ENCODE measurements at regions not wholly inside any gene's neighbourhood (a gene's known extent, or its start where the extent isn't known, plus 50 kb on each side); places are given as distances from the start of the nearest gene placed in this dataset.

DNA sequence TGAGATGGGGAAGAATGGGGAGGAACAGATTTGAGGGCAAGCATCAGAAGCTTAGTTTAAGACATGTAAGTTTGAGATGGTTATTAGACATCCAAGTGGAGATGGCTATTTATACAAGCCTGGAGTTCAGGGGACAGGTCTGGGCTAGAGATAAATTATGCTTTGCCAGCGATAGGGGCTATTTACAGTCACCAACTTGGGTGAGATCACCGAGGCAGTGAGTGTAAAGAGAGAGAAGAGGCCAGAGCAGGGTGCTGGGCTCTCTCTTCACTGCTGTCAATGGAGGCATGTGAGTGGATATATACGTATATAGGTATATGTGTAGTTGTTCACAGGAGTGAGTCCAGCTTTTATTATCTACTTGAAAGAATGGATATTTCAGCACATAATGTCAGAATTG, 81.0 kb downstream of the QPCT start:
- H3K36me3 Mint-ChIP-seq (ENCODE audit: low read depth) = 0 out of 2 replicates have a peak, but pooled peaks cover 8% of the 10 kb centered on the region
- H3K9me3 Mint-ChIP-seq = peaks cover 7% of the 10 kb centered on the region; the same call in 1 of the 2 replicates
- no peak overlapping the region for H3K27ac Mint-ChIP-seq
- H3K27me3 Mint-ChIP-seq (ENCODE audit: insufficient read depth) = peaks cover 20% of the 10 kb centered on the region
- no peaks in the 10 kb centered on the region for H3K4me1 Mint-ChIP-seq (ENCODE audit: low read depth)
- H3K4me3 Mint-ChIP-seq = no peak overlapping the region
- DNase-seq = no peak
- TF ChIP-seq CTCF (IDR thresholded peaks at IDR 0.05) = no peak

GRCh38 chr2:37427241-37427640, 82.8 kb downstream of the QPCT start:
- Mint-ChIP-seq H3K9me3 (peaks cover 7% of the 10 kb centered on the region; the same call in 1 of the 2 replicates), H3K27ac (no peak overlapping the region), H3K27me3 (ENCODE audit: insufficient read depth) (peaks cover 21% of the 10 kb centered on the region), H3K36me3 (ENCODE audit: low read depth) (0 out of 2 replicates have a peak, but pooled peaks cover 13% of the 10 kb centered on the region), H3K4me1 (ENCODE audit: low read depth) (no peaks in the 10 kb centered on the region), H3K4me3 (no peak overlapping the region)
- no peak for TF ChIP-seq CTCF (IDR thresholded peaks at IDR 0.05)
- no peak for DNase-seq

DNA sequence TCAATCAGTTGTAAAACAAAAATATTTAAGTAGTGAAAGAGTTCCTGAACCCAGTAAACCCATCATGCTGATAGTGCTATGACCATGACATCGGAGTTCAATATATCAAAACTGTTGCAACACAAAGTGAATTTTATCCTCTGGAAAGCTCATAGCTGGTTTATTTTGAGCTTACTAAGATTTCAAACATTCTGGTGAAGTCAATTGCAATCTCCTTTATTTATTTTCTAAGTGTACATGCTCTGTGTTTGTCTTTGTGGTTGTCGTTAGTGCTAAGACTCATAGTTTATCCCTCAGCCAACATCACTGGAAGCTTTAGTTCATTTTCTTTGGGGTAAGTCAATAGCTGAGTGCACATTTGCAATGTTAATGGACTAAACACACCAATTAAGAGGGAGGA, 91.9 kb downstream of the QPCT start:
- H3K27ac Mint-ChIP-seq = no peak overlapping the region
- H3K27me3 Mint-ChIP-seq (ENCODE audit: insufficient read depth) = peaks cover 6% of the 10 kb centered on the region; the same call in 1 of the 2 replicates
- no peaks in the 10 kb centered on the region; the same call in 1 of the 2 replicates for H3K9me3 Mint-ChIP-seq
- peaks cover 12% of the 10 kb centered on the region; the same call in 1 of the 2 replicates for H3K36me3 Mint-ChIP-seq (ENCODE audit: low read depth)
- no peak for TF ChIP-seq CTCF (IDR thresholded peaks at IDR 0.05)
- H3K4me1 Mint-ChIP-seq (ENCODE audit: low read depth) = 0 out of 2 replicates have a peak, but pooled peaks cover 5% of the 10 kb centered on the region
- H3K4me3 Mint-ChIP-seq = no peak overlapping the region
- no peak for DNase-seq

GRCh38 chr2:37439131-37439642, 94.8 kb downstream of the QPCT start:
- Mint-ChIP-seq H3K27ac (no peak overlapping the region), H3K4me3 (no peak overlapping the region), H3K4me1 (ENCODE audit: low read depth) (0 out of 2 replicates have a peak, but pooled peaks cover 5% of the 10 kb centered on the region), H3K27me3 (ENCODE audit: insufficient read depth) (peaks cover 11% of the 10 kb centered on the region), H3K9me3 (no peaks in the 10 kb centered on the region; the same call in 1 of the 2 replicates), H3K36me3 (ENCODE audit: low read depth) (peaks cover 7% of the 10 kb centered on the region)
- no peak for DNase-seq
- TF ChIP-seq CTCF (IDR thresholded peaks at IDR 0.05) = no peak

- H3K36me3 Mint-ChIP-seq (ENCODE audit: low read depth) = peaks cover 5% of the 10 kb centered on the region; the same call in 1 of the 2 replicates
- 0 out of 2 replicates have a peak, but pooled peaks cover 5% of the 10 kb centered on the region for H3K4me1 Mint-ChIP-seq (ENCODE audit: low read depth)
- H3K27ac Mint-ChIP-seq = no peak overlapping the region
- no peak for DNase-seq
- TF ChIP-seq CTCF (IDR thresholded peaks at IDR 0.05) = no peak
- H3K4me3 Mint-ChIP-seq = no peak overlapping the region
- peaks cover 7% of the 10 kb centered on the region for H3K27me3 Mint-ChIP-seq (ENCODE audit: insufficient read depth)
- no peaks in the 10 kb centered on the region; the same call in 1 of the 2 replicates for H3K9me3 Mint-ChIP-seq
Measured at GRCh38 chr2:37441055-37441454, 96.6 kb downstream of the QPCT start.
